ENCODE measurements at regions not wholly inside any gene's neighbourhood (a gene's known extent, or its start where the extent isn't known, plus 50 kb on each side); places are given as distances from the start of the nearest gene placed in this dataset.

DNA sequence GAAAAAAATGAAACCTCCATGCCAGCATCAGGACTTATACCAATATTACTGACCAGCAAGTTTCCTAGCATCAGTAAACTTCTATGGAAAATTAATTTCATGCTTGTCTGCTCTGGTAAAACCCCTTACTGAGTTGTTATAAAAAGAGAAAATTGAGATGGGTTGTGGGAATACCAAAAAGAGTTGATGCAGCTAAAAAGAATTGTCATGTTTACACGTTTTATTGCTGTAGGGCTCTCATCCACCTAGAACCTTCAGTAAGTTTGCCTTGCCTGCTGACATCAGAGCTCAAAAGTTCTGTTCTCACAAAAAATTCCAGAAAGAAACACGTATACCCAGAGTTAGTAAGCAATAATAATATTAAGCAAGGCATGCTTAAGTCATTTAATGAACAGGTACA lies 641.3 kb upstream of the ZNF385D start:
- WGBS (ENCODE audit: insufficient coverage, low coverage, missing lambda C conversion rate), result 0% methylated on average over 2 of the region's 2 CpGs
- no TSS peak for BruUV-seq (replicated peaks)
- no peaks in the 10 kb centered on the region for H3K27me3 ChIP-seq (ENCODE audit: control insufficient read depth in 2 of 2, insufficient read depth in 2 of 2, low read length in 2 of 2)
- H3K79me2 ChIP-seq (ENCODE audit: control insufficient read depth, insufficient read depth, low read length), result no peaks in the 10 kb centered on the region
- DNase-seq (ENCODE audit: extremely low read depth in 1 of 4, low spot score in 3 of 4) (no peak), FAIRE-seq (no peak), ATAC-seq (no peak)
- H3K27ac ChIP-seq (ENCODE audit: extremely low read depth, low read depth, low read length), result no peak overlapping the region
- H3K4me1 ChIP-seq (replicated peaks in 1 of 2; ENCODE audit: control insufficient read depth in 2 of 2, insufficient read depth in 2 of 2, low read length in 2 of 2), result no peaks in the 10 kb centered on the region
- in situ Hi-C loops (cut with MboI) (no loop called here), intact Hi-C loops (cut with micrococcal nuclease) (no loop called here)
- H2AFZ ChIP-seq (ENCODE audit: low read depth, low read length), result no peak overlapping the region
- H3K9me1 ChIP-seq (ENCODE audit: control insufficient read depth, insufficient read depth, low read length), result no peaks in the 10 kb centered on the region
- no peak overlapping the region for H3K9ac ChIP-seq (ENCODE audit: insufficient read depth in 1 of 2, low read depth in 2 of 2, low read length in 2 of 2)
- TF ChIP-seq YY1 (IDR thresholded peaks at IDR 0.05; ENCODE audit: borderline replicate concordance in 1 of 3, control insufficient read depth in 1 of 3, extremely low read depth in 1 of 3, insufficient read depth in 3 of 3, insufficient read length in 1 of 3, insufficient replicate concordance in 2 of 3, low read depth in 1 of 3, low read length in 2 of 3) (no peak), CREM (IDR thresholded peaks at IDR 0.05; ENCODE audit: low read depth) (no peak), PCBP2 (IDR thresholded peaks at IDR 0.05; ENCODE audit: low read depth, low read length, poor library complexity, severe bottlenecking) (no peak), NRF1 (conservative IDR thresholded peaks at IDR 0.05 in 1 of 2, IDR thresholded peaks at IDR 0.05 in 1 of 2) (no peak), SPI1 (IDR thresholded peaks at IDR 0.05; ENCODE audit: borderline replicate concordance, low read depth, low read length) (no peak), KLF10 (CRISPR knock-in tag; IDR thresholded peaks at IDR 0.05) (no peak), HNRNPUL1 (IDR thresholded peaks at IDR 0.05; ENCODE audit: low read length) (no peak), GATAD2B (IDR thresholded peaks at IDR 0.05; ENCODE audit: borderline replicate concordance) (no peak), HIVEP1 (CRISPR knock-in tag; IDR thresholded peaks at IDR 0.05) (no peak)
- TF ChIP-seq, protein P1, sequence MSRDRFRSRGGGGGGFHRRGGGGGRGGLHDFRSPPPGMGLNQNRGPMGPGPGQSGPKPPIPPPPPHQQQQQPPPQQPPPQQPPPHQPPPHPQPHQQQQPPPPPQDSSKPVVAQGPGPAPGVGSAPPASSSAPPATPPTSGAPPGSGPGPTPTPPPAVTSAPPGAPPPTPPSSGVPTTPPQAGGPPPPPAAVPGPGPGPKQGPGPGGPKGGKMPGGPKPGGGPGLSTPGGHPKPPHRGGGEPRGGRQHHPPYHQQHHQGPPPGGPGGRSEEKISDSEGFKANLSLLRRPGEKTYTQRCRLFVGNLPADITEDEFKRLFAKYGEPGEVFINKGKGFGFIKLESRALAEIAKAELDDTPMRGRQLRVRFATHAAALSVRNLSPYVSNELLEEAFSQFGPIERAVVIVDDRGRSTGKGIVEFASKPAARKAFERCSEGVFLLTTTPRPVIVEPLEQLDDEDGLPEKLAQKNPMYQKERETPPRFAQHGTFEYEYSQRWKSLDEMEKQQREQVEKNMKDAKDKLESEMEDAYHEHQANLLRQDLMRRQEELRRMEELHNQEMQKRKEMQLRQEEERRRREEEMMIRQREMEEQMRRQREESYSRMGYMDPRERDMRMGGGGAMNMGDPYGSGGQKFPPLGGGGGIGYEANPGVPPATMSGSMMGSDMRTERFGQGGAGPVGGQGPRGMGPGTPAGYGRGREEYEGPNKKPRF (IDR thresholded peaks at IDR 0.05; ENCODE audit: low read depth, low read length), result no peak
- no peaks in the 10 kb centered on the region for H4K20me1 ChIP-seq (replicated peaks; ENCODE audit: control insufficient read depth, insufficient read depth, low read length)
- CTCF ChIA-PET (ENCODE audit: low intra/inter-chr PET ratio), result no interaction called here
- no peaks in the 10 kb centered on the region for H3K36me3 ChIP-seq (ENCODE audit: control insufficient read depth, insufficient read depth, low read length)
- POLR2A ChIA-PET, result no interaction called here
- H3K9me3 ChIP-seq (replicated peaks; ENCODE audit: control insufficient read depth, insufficient read depth, low read depth, low read length), result no peaks in the 10 kb centered on the region
- no peak overlapping the region for H3K4me2 ChIP-seq (ENCODE audit: insufficient read depth, low read length)
- H3K4me3 ChIP-seq, result no peak overlapping the region
